Activated CD4-positive, alpha-beta T cell treated with anti-CD3 and anti-CD28 coated beads, Interleukin-2, amount 50 U/mL, for 16 hours (primary cell): ENCODE measurements at regions not wholly inside any gene's neighbourhood (a gene's known extent, or its start where the extent isn't known, plus 50 kb on each side); places are given as distances from the start of the nearest gene placed in this dataset.

Source experiments
- DNase-seq: peaks from one replicate; pipeline ENCODE4 v3.0.0-alpha.2; 2020

GRCh38 chr11:127627629-127628457, 627.3 kb upstream of the KIRREL3 start:
- DNase-seq = no peak

DNA sequence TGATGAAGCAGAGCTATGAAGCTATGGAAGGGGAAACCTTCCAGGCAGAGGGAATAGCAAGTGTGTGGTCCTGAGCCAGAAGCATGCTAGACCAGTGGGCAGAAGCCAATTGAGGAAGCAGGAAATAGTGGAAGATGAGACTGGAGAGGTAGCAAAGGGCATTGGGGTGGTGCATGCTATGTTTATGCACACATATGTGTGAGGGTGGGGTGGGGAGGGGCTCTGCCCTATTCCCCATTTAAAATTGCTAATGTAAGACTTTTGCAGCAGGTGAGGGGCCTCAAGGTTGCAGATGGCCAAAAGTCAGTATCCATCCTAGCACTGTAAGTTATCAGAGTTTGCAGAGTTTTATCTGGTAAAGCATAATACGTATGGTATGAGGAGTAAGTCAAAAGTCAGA, 626.6 kb upstream of the KIRREL3 start:
- DNase-seq = no peak

DNA sequence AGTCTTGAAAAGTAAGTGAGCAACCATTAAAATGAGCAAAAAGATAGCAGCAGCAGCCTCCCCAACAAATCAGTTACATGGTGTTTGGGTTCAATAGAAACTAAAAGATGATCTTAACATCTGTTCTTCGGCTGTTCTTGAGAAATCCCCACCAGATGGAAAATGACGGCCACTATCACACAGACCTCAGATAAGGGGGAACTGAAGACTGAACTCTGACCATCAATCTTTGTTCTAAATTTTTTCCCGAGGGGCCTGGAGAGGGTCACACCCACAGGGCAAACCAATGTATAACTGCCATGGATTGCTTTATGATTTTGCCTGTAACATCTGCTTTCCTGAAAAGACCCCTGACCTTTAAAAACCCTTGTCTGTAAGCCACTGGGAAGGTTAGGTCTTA, 624.8 kb upstream of the KIRREL3 start:
- no peak for DNase-seq

DNA sequence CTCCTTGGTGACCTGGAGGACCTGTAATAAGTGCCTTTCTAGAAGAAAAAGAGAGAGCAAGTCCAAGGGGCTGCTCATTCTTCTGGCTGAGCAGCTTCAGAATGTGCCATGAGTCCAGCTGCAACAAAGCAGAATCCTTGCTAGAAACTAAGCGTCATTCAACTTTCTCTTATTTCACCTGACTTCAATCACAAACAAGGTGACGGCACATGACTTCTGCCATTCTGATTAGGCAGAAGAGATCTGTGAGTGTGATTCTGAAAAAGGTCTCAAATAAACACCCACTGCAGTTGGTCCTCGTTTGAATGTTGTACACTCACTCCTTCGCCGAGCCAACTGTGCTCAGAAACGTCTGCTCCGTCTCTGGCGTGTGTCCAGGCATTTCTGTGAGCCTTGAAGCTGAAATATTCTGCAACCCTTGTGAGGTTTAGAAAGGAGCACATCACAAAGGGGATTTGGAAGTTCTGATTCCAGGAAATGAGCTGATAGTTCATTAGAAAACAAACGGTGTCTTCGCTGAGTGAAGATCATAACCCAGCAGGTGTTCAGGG, 623.8 kb upstream of the KIRREL3 start:
- DNase-seq = no peak

- DNase-seq = no peak
Observed at GRCh38 chr11:127622686-127623085, 622.1 kb upstream of the KIRREL3 start.

DNA sequence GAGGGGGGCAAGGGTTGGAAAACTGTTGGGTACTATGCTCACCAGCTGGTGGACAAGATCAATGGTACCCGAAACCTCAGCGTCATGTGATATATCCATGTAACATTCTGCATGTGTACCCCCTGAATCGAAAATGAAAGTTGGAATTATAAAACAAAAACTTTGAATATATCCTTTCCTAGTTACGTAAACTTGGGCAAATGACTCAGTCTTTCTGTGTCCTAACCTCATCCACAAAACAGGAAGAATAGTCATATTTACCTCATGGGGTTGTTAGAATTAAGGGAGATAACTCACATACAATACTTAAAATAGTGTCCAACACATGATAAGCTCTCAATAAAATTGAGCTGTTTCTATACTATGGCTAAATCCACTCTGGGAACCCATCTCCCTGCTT, 620.1 kb upstream of the KIRREL3 start:
- no peak for DNase-seq

- no peak for DNase-seq
Observed at GRCh38 chr11:127619946-127620345, 619.4 kb upstream of the KIRREL3 start.

GRCh38 chr11:127618721-127619120, 618.2 kb upstream of the KIRREL3 start:
- no peak for DNase-seq

GRCh38 chr11:127616158-127616557, 615.6 kb upstream of the KIRREL3 start:
- DNase-seq = no peak

DNA sequence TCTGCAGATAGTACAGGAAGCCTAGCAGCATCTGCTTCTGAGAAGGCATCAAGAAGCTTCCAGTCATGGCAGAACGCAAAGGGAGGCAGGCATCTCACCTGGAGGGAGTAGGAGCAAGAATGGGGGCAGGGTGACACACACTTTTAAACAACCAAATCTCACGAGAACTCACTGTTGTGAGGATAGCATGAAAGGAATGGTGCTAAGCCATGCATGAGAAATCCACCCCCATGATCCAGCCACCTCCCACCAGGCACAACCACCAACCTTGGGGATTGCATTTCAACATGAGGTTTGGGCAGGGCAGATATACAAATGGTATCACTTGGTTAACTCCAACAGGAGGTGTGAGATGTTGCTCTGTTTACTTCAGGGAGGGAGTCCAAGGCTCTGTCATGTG, 612.0 kb upstream of the KIRREL3 start:
- DNase-seq = no peak

DNA sequence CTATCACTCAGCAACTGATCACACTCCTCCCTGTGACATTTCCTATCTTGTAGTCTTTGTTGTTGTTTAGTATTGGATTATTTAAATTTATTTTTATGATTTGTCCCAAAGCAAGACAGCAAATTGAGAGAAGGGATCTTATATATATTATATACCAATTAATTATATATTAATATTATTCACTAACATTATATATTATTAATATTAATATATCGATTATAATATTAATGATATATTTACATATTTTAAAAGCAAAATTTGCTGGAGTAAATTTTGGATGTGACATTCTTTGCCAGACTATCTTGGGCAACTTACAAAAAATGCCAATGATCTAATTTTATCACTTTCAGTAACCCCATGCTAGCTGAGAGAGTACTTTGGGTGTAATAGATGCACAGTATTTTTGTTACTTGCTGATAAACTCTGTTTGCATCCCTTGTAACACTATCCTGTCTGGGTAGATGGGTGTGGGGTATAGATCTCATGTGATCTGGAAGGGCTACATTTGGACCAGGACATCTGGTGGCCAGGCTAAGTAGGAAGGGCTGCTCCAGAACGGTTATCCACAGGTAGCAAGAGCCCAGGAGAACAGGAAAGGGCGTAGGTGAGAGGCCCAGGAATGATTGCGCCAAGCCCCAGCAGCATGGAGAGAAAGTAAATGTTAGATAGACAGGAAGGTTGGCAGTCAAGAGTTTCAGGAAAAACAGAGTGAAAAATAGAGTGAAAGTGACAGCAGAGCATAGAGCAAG, 608.6 kb upstream of the KIRREL3 start:
- no peak for DNase-seq

DNA sequence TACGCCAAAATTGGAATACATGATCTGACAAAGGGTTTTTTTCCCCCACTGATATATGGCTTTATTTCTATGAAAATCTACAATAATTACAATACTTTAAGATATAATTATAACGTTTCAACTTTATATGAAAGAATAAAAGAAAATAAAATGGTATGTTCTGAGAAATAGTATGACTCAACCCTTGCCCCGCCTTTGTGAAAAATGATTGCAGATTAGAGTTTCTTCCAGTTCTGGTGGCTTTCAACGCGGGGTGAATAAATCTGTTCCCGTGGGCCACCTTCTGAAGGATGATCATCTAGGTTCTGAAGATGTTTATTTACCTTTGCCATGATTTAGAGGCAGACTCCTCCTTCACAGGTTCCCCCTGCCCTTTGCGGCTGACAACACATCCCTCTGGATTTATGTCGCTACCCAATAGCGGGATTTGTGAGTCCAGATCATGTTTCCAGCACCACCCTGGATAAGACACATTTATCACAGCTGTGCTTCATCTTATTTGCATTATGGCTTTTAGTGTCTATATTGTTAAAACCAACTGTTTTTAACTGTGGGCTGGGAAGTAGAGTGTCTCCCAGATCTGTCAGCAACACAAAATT, 607.0 kb upstream of the KIRREL3 start:
- no peak for DNase-seq

DNA sequence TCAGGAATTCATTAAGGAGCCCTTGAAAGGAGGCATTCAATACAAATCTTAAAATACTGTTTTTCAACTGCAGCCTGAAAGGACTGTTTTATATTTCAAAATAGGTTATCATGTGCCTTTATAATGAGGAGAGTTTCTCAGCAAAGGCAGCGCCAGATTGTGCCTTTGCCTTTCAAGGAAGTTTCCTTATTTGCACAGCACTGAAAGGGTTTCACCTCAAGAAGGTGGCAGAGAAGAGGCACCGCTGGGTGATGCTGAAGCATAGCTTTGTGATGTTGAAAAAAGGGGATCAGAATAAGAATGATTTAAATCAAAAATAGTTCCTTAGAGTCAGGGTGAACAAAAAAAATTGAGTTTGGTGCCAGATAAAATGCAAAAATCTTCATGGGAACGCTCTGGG, 601.0 kb upstream of the KIRREL3 start:
- DNase-seq = no peak

DNA sequence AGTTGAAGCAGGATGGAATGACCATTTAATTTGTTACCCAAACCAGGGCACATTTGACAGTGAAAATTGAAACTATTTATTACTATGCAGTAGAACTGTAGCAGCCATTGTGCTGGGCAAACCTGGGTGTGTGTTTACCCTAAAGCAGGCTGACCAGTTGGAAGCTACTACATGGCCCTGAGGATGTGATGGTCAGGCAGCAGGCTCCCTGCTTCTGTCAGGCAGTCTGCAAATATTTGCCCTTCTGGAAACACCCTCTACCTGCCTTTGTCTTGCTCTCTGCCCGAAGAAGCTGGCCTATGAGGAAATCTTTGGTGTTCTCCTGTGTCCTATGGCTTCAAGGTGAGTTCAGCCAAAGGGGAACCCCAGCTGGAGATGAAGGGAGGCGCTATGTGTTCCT, 600.1 kb upstream of the KIRREL3 start:
- DNase-seq = no peak

DNA sequence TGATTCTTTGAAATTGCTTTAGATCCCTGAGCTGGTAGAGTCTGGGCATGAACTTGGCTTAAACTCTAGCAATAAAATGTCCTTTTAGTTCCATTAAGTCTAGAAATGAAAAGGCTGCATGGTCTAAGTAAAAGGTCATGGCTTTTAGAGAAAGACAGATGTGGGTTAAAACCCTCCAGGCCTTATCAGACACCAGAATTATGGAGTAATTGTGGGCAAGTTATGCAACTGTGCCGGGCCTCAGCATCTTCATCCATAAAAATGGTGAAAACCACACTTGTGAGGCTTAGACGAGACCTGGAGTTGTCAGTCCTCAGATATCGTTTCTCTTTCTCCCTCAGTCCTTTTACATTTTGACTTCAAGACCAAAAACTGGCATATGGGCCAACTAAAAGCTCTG, 597.9 kb upstream of the KIRREL3 start:
- no peak for DNase-seq

GRCh38 chr11:127596433-127596832, 595.9 kb upstream of the KIRREL3 start:
- DNase-seq = no peak

- DNase-seq = no peak
Observed at GRCh38 chr11:127592371-127592770, 591.8 kb upstream of the KIRREL3 start.

- no peak for DNase-seq
Observed at GRCh38 chr11:127590314-127590713, 589.7 kb upstream of the KIRREL3 start.

- DNase-seq = no peak
Observed at GRCh38 chr11:127588431-127588830, 587.9 kb upstream of the KIRREL3 start.

DNA sequence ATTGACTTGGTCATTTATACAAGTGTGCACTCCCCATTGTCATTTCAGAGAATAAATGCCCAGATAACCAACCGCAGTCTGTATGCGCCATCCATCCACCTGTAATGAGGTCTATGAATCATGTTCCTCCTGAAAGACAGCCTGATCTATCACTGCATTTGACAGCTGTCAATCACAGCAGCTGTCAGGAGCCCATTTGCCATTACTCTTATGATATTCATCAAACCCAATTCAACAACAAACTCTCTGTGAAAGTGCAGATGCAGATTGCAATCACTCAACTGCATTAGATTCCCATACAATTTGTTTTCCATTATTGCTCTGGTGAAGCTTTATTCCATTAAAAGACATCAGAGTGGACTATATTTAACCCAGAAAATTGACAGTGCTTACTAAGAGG, 586.9 kb upstream of the KIRREL3 start:
- no peak for DNase-seq

DNA sequence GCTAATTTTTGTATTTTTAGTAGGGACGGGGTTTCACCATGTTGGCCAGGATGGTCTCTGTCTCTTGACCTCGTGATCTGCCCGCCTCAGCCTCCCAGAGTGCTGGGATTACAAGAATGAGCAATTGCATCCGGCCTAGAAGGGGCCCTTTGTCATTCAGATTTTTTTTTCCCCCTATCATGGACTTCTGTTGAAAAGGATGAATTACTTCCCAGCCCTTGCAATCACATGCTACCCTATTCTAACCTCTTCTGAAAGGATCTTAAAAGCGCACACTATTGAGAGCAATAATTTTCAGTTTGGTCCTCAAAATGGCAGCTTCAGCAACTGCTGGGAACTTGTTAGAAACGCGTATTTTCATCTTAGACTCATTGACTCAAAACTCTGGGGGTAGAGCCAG, 575.6 kb upstream of the KIRREL3 start:
- no peak for DNase-seq

DNA sequence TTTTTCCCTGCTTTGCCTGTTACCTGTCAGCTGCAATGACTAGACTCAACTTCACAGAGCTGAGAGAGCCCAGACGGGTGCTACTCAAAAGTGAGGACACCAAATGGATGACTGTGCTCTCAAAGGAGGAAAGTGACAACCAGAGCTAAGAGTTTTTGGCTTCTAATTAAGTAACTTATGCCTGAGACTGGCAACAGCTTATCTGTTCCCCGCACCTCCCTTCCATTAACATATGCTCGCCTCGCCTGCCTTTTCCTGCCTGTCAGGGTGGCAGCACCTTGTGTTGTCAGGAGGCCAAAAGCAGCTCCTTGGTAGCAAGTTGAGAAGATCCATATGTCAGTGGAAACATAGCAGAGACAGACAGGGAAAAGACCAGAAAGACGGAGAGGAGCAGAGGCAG, 573.9 kb upstream of the KIRREL3 start:
- DNase-seq = no peak

DNA sequence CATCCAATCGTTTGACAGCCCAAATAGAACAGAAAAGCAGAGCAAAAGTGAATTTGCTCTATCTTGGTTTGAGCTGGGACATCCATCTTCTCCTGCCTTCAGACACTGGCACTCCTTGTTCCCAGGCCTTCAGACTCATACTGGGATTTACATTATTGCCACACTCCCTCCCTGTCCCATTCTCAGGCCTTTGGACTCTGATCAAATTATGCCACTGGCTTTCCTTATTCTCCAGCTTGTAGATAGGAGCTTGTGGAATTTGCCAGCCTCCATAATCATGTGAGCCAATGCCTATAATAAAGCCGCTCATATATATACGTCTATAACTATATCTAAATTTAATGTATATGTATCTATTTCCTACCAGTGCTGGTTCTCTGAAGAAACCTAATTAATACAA, 568.3 kb upstream of the KIRREL3 start:
- DNase-seq = no peak
